Skin epidermis (tissue), 12 donors: ENCODE measurements at regions not wholly inside any gene's neighbourhood (a gene's known extent, or its start where the extent isn't known, plus 50 kb on each side); places are given as distances from the start of the nearest gene placed in this dataset.
"Not testable (repeated sequence)": the region's sequence is repeated elsewhere in the genome, so short reads cannot be mapped to it uniquely, and the experiment has no call there.

Experiments
- H3K27ac ChIP-seq, 21 experiments: fragments of 200-600 bp; sonication (generic) in 11 of 21; one replicate each; pipeline ENCODE4 v1.5.0; 2020; ENCODE audit warnings: mild to moderate bottlenecking in 3 of 21, inconsistent platforms in 2 of 21, moderate library complexity in 2 of 21
- H3K4me3 ChIP-seq, 7 experiments: fragments of 200-600 bp; sonication (generic) in 2 of 7; one replicate each; pipeline ENCODE4 v1.5.0; 2020; ENCODE audit warnings: inconsistent platforms in 2 of 7, mild to moderate bottlenecking in 2 of 7, moderate library complexity in 1 of 7

GRCh38 chr4:158313566-158313965, 103.3 kb downstream of the TMEM144 start:
- H3K27ac ChIP-seq: peak overlapping the region in 15 of 21 experiments; percentile 14 to 91 (median 50)
- no peak overlapping the region for H3K4me3 ChIP-seq

GRCh38 chr4:158314756-158315487, 104.6 kb downstream of the TMEM144 start:
- Histone ChIP-seq H3K27ac (peak overlapping the region in 15 of 21 experiments; percentile 20 to 91 (median 58)), H3K4me3 (no peak overlapping the region)

GRCh38 chr4:158315706-158316105, 105.4 kb downstream of the TMEM144 start:
- H3K4me3 ChIP-seq: no peak overlapping the region
- H3K27ac ChIP-seq: peak overlapping the region in 10 of 21 experiments; percentile 34 to 91 (median 60)

- Histone ChIP-seq H3K4me3 (no peak overlapping the region), H3K27ac (peak overlapping the region in 4 of 21 experiments; percentile 18 to 91 (median 38))
Measured at GRCh38 chr4:158316264-158316663, 106.0 kb downstream of the TMEM144 start.

- H3K4me3 ChIP-seq: no peak overlapping the region
- no peak overlapping the region for H3K27ac ChIP-seq
Measured at GRCh38 chr4:158319880-158320279, 109.6 kb downstream of the TMEM144 start.

GRCh38 chr4:158322109-158322508, 111.8 kb downstream of the TMEM144 start:
- Histone ChIP-seq H3K4me3 (no peak overlapping the region), H3K27ac (no peak overlapping the region)

- Histone ChIP-seq H3K4me3 (no peak overlapping the region), H3K27ac (no peak overlapping the region)
Measured at GRCh38 chr4:158327525-158327924, 117.2 kb downstream of the TMEM144 start.

- Histone ChIP-seq H3K4me3 (no peak overlapping the region), H3K27ac (no peak overlapping the region)
Measured at GRCh38 chr4:158331863-158332262, 121.6 kb downstream of the TMEM144 start.

GRCh38 chr4:158333820-158334219, 123.5 kb downstream of the TMEM144 start:
- no peak overlapping the region for H3K4me3 ChIP-seq
- H3K27ac ChIP-seq: no peak overlapping the region

- H3K27ac ChIP-seq: no peak overlapping the region
- H3K4me3 ChIP-seq: no peak overlapping the region
Measured at GRCh38 chr4:158341896-158342295, 131.6 kb downstream of the TMEM144 start.

GRCh38 chr4:158346576-158346975, 136.3 kb downstream of the TMEM144 start:
- Histone ChIP-seq H3K27ac (no peak overlapping the region), H3K4me3 (no peak overlapping the region)

- Histone ChIP-seq H3K27ac (no peak overlapping the region), H3K4me3 (no peak overlapping the region)
Measured at GRCh38 chr4:158347556-158347955, 137.3 kb downstream of the TMEM144 start.

- H3K27ac ChIP-seq: no peak overlapping the region
- H3K4me3 ChIP-seq: no peak overlapping the region
Measured at GRCh38 chr4:158350161-158350560, 139.9 kb downstream of the TMEM144 start.

GRCh38 chr4:158353541-158354304, 143.4 kb downstream of the TMEM144 start:
- no peak overlapping the region for H3K4me3 ChIP-seq
- no peak overlapping the region for H3K27ac ChIP-seq

- no peak overlapping the region for H3K4me3 ChIP-seq
- no peak overlapping the region for H3K27ac ChIP-seq
Measured at GRCh38 chr4:158356301-158356700, 146.0 kb downstream of the TMEM144 start.

GRCh38 chr4:158367932-158368441, 153.7 kb upstream of the RXFP1 start:
- not testable (repeated sequence) for H3K27ac ChIP-seq, H3K4me3 ChIP-seq

- H3K4me3 ChIP-seq: no peak overlapping the region
- no peak overlapping the region for H3K27ac ChIP-seq
Measured at GRCh38 chr4:158371158-158371557, 150.5 kb upstream of the RXFP1 start.

- Histone ChIP-seq H3K27ac (no peak overlapping the region), H3K4me3 (no peak overlapping the region)
Measured at GRCh38 chr4:158374318-158374717, 147.4 kb upstream of the RXFP1 start.

- Histone ChIP-seq H3K4me3 (no peak overlapping the region), H3K27ac (peak overlapping the region in 1 of 21 experiments; percentile 25)
Measured at GRCh38 chr4:158376106-158376840, 145.4 kb upstream of the RXFP1 start.

- no peak overlapping the region for H3K27ac ChIP-seq
Measured at GRCh38 chr4:158384414-158384813, 137.3 kb upstream of the RXFP1 start.

More at GRCh38 chr4:158384414-158384813, 137.3 kb upstream of the RXFP1 start:
- no peak overlapping the region for H3K4me3 ChIP-seq
